SU-DHL-6 (cell line): ENCODE measurements at regions not wholly inside any gene's neighbourhood (a gene's known extent, or its start where the extent isn't known, plus 50 kb on each side); places are given as distances from the start of the nearest gene placed in this dataset.

Experiments
- H2AFZ ChIP-seq: fragments of 200-600 bp; sonication (generic); 2 replicates; pipeline ENCODE4 v1.6.1; 2014; ENCODE audit warnings: low read depth, mild to moderate bottlenecking, moderate library complexity, mixed read lengths, antibody characterized with exemption, low read length; ENCODE audit not compliant: severe bottlenecking
- H3F3A ChIP-seq: fragments of 200-600 bp; shearing (Covaris generic); 2 replicates; pipeline ENCODE4 v1.6.0; 2016; ENCODE audit warnings: antibody characterized with exemption, mild to moderate bottlenecking; ENCODE audit not compliant: insufficient read depth
- H3K27ac ChIP-seq: fragments of 200-600 bp; sonication (generic); 2 replicates; pipeline ENCODE4 v1.5.1; 2016; ENCODE audit warnings: low read depth, mild to moderate bottlenecking, low read length, moderate library complexity, mixed read lengths
- H3K27me3 ChIP-seq: fragments of 200-600 bp; sonication (generic), shearing (Covaris generic); 2 replicates; pipeline ENCODE4 v1.6.0; 2014; ENCODE audit warnings: mild to moderate bottlenecking, low read length
- H3K36me3 ChIP-seq: fragments of 200-600 bp; sonication (generic); 2 replicates; pipeline ENCODE4 v1.6.1; 2014; ENCODE audit warnings: mild to moderate bottlenecking, low read length, mixed read lengths
- H3K4me2 ChIP-seq: fragments of 300-600, 200-600 bp; shearing (Covaris generic), sonication (generic); 2 replicates; pipeline ENCODE4 v1.6.0; 2014; ENCODE audit warnings: low read length, low read depth, mild to moderate bottlenecking; ENCODE audit not compliant: poor library complexity, severe bottlenecking
- H3K4me3 ChIP-seq: fragments of 200-600 bp; sonication (generic); 2 replicates; pipeline ENCODE4 v1.5.1; 2014; ENCODE audit warnings: antibody characterized with exemption, low read length, mild to moderate bottlenecking, mixed read lengths; ENCODE audit not compliant: insufficient read depth, poor library complexity, severe bottlenecking
- H3K79me2 ChIP-seq: fragments of 200-600 bp; sonication (generic); 2 replicates; pipeline ENCODE4 v1.6.1; 2014; ENCODE audit warnings: mild to moderate bottlenecking, low read length, moderate library complexity; ENCODE audit not compliant: insufficient read depth
- H3K9ac ChIP-seq: fragments of 200-600 bp; sonication (generic); 2 replicates; pipeline ENCODE4 v1.7.0; 2014; ENCODE audit warnings: mild to moderate bottlenecking, low read length
- H3K9me2 ChIP-seq: fragments of 200-600 bp; sonication (generic); replicated peaks from 2 replicates; pipeline ENCODE4 v1.6.1; 2014; ENCODE audit warnings: low read length; ENCODE audit not compliant: insufficient read depth
- H3K9me3 ChIP-seq: fragments of 200-600 bp; sonication (generic); 2 replicates; pipeline ENCODE4 v1.6.1; 2014; ENCODE audit warnings: low read length, mixed read lengths; ENCODE audit not compliant: insufficient read depth
- H4K20me1 ChIP-seq: fragments of 200-600 bp; sonication (generic); 2 replicates; pipeline ENCODE4 v1.6.1; 2014; ENCODE audit warnings: low read depth, mild to moderate bottlenecking, antibody characterized with exemption, low read length, moderate library complexity, mixed read lengths
- CTCF ChIP-seq: fragments of 200-600 bp; sonication (generic); IDR thresholded peaks from one replicate; pipeline ENCODE4 v1.5.1; 2017; ENCODE audit warnings: antibody characterized with exemption, mild to moderate bottlenecking, low read length, moderate library complexity; ENCODE audit not compliant: insufficient read depth, poor library complexity, severe bottlenecking
- EZH2phosphoT487 ChIP-seq: fragments of 200-600 bp; sonication (generic), shearing (Covaris generic); conservative IDR thresholded peaks from 2 replicates; pipeline ENCODE4 v1.6.1; 2018; ENCODE audit warnings: mild to moderate bottlenecking, antibody characterized with exemption, low read length, moderate library complexity, mixed read lengths

- no peak overlapping the region for H2AFZ ChIP-seq
- no peak overlapping the region for H3K4me2 ChIP-seq
- no peaks in the 10 kb centered on the region for H4K20me1 ChIP-seq
- H3K79me2 ChIP-seq, result no peaks in the 10 kb centered on the region
- H3K36me3 ChIP-seq, result no peaks in the 10 kb centered on the region
- H3K9me2 ChIP-seq, result no peaks in the 10 kb centered on the region
- no peak overlapping the region for H3K4me3 ChIP-seq
- H3K27me3 ChIP-seq, result no peaks in the 10 kb centered on the region
- no peak overlapping the region for H3K27ac ChIP-seq
- TF ChIP-seq EZH2phosphoT487, result no peak
- TF ChIP-seq CTCF, result no peak
- H3F3A ChIP-seq, result no peaks in the 10 kb centered on the region
- H3K9me3 ChIP-seq, result no peaks in the 10 kb centered on the region
- no peak overlapping the region for H3K9ac ChIP-seq
Measured at GRCh38 chr5:136730426-136730825, 365.1 kb upstream of the TRPC7 start.

DNA sequence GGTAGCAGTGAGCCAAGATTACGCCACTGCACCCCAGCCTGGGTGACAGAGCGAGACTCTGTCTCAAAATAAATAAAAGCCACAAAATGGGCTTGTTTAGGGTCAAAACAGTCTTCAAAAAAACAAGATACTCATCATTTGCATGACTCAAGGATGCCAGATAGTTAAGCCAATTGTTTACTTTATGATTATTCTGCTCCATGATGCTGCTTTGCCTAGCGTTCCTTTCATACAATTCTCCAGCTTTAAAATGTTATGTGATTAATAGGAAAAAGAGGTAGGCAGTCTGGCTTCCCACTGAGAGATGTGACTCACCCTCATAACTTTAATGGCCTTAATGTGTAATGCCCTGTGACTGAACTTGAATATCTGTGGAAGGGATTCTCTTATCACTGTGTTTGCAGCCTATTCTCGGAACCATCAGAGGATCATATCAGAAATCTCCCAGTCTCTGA, 364.6 kb upstream of the TRPC7 start:
- no peak overlapping the region for H3K4me3 ChIP-seq
- no peaks in the 10 kb centered on the region for H3K9me2 ChIP-seq
- no peak overlapping the region for H3K9ac ChIP-seq
- H3K4me2 ChIP-seq, result no peak overlapping the region
- TF ChIP-seq EZH2phosphoT487, result no peak
- no peaks in the 10 kb centered on the region for H3K27me3 ChIP-seq
- no peaks in the 10 kb centered on the region for H3F3A ChIP-seq
- H2AFZ ChIP-seq, result no peak overlapping the region
- no peaks in the 10 kb centered on the region for H3K36me3 ChIP-seq
- no peaks in the 10 kb centered on the region for H3K79me2 ChIP-seq
- H3K27ac ChIP-seq, result no peak overlapping the region
- H3K9me3 ChIP-seq, result no peaks in the 10 kb centered on the region
- no peaks in the 10 kb centered on the region for H4K20me1 ChIP-seq

GRCh38 chr5:136726506-136726905, 361.2 kb upstream of the TRPC7 start:
- Histone ChIP-seq H3K9me2 (no peaks in the 10 kb centered on the region), H3K4me3 (no peak overlapping the region), H2AFZ (no peak overlapping the region), H3K79me2 (no peaks in the 10 kb centered on the region), H3F3A (no peaks in the 10 kb centered on the region), H3K9ac (no peak overlapping the region), H3K9me3 (no peaks in the 10 kb centered on the region), H3K36me3 (no peaks in the 10 kb centered on the region), H3K27ac (no peak overlapping the region), H3K27me3 (no peaks in the 10 kb centered on the region), H3K4me2 (no peak overlapping the region), H4K20me1 (no peaks in the 10 kb centered on the region)
- TF ChIP-seq EZH2phosphoT487 (no peak), CTCF (no peak)

DNA sequence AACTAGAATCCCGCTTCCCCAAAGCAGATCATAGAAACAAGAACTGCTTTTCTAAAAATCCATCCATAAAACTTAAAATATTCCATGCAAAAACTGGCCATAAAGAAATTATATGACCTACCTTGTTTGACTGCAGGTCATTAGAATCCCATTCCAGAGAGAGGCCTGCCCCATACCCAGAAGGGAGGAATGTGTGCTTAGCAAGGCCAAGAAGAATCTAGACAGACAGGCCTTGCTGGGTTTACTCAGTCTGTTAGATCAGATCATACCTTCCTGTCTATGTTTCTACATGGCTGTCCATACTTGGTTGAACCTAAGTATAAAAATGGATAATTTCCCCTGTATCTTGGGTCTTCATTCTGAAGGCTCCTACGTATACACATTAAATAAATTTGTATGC, 358.8 kb upstream of the TRPC7 start:
- Histone ChIP-seq H3K79me2 (no peaks in the 10 kb centered on the region), H3K9me2 (no peaks in the 10 kb centered on the region), H3K9ac (no peak overlapping the region), H3K27me3 (no peaks in the 10 kb centered on the region), H4K20me1 (no peaks in the 10 kb centered on the region), H3F3A (no peaks in the 10 kb centered on the region), H3K9me3 (no peaks in the 10 kb centered on the region), H2AFZ (no peak overlapping the region), H3K4me2 (no peak overlapping the region), H3K36me3 (no peaks in the 10 kb centered on the region), H3K4me3 (no peak overlapping the region), H3K27ac (no peak overlapping the region)
- TF ChIP-seq CTCF, result no peak
- no peak for TF ChIP-seq EZH2phosphoT487
